Activated B cell treated with CpG ODN at 0.5 μM for 24 hours (primary cell): ENCODE measurements at regions not wholly inside any gene's neighbourhood (a gene's known extent, or its start where the extent isn't known, plus 50 kb on each side); places are given as distances from the start of the nearest gene placed in this dataset.

Experiments
- ATAC-seq: fragments of 200-7000 bp; cut with Tn5 transposase; one replicate; pipeline ENCODE4 v1.10.0; 2021; ENCODE audit warnings: low read depth, mild to moderate bottlenecking, moderate library complexity
- CTCF ChIA-PET: fragments of 350-600 bp; sonication (Branson Sonifier 250); formaldehyde crosslinking; loops from one replicate; lab custom pipeline; 2021; ENCODE audit warnings: antibody characterized with exemption; lab: Charles Lee
- POLR2A ChIA-PET: fragments of 350-600 bp; sonication (Branson Sonifier 250); formaldehyde crosslinking; loops from one replicate; lab custom pipeline; 2021; ENCODE audit warnings: antibody characterized with exemption; lab: Charles Lee
- DNase-seq: peaks from one replicate; pipeline ENCODE4 v3.0.0; 2022
- H3K27ac Mint-ChIP-seq: one replicate; pipeline ENCODE4 v1.8.0; 2020; ENCODE audit warnings: mixed read lengths
- H3K27me3 Mint-ChIP-seq: one replicate; pipeline ENCODE4 v1.8.0; 2021; ENCODE audit warnings: mixed read lengths
- H3K36me3 Mint-ChIP-seq: one replicate; pipeline ENCODE4 v1.8.0; 2021; ENCODE audit warnings: low read depth, mixed read lengths
- H3K4me1 Mint-ChIP-seq: one replicate; pipeline ENCODE4 v1.8.0; 2021; ENCODE audit warnings: mixed read lengths
- H3K4me3 Mint-ChIP-seq: one replicate; pipeline ENCODE4 v1.8.0; 2020; ENCODE audit warnings: mild to moderate bottlenecking, mixed read lengths
- H3K9me3 Mint-ChIP-seq: one replicate; pipeline ENCODE4 v1.8.0; 2020; ENCODE audit warnings: mixed read lengths
- intact Hi-C: fragments of 100-400 bp; cut with micrococcal nuclease; formaldehyde crosslinking; loops from one replicate; pipeline ENCODE4 v1.15.1; 2024
- TF ChIP-seq, protein P1 (sequence below): fragments of 200-600 bp; IDR thresholded peaks from one replicate; pipeline ENCODE4 v1.8.0; 2022; ENCODE audit warnings: antibody characterized with exemption, mild to moderate bottlenecking

DNA sequence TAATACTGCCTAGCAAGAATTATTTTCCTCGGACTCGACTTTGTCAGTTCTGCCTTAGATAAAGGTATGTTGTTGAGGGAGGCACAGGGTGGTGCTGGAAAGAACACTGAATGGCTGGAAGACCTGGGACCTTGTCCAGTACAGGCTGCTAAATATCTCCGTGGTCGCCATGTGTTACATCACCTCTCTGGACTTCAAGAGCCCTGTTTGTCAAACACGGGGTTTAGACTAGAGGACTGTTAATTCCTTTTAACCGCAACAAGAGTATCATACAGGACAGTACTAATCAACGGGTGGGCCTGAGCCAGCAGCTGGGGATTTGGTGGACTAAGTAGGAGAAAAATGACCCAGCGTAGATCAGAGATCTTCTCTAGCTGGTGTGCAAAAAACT, 476.3 kb downstream of the LRIG3 start:
- no peak overlapping the region for H3K4me3 Mint-ChIP-seq
- no peak overlapping the region for H3K27ac Mint-ChIP-seq
- no peak for ATAC-seq
- intact Hi-C loops = no loop called here
- H3K27me3 Mint-ChIP-seq = no peaks in the 10 kb centered on the region
- no peak for DNase-seq
- no peaks in the 10 kb centered on the region for H3K4me1 Mint-ChIP-seq
- ChIA-PET POLR2A (no interaction called here), CTCF (no interaction called here)
- no peaks in the 10 kb centered on the region for H3K36me3 Mint-ChIP-seq
- H3K9me3 Mint-ChIP-seq = peaks cover 2% of the 10 kb centered on the region
- TF ChIP-seq, protein P1, sequence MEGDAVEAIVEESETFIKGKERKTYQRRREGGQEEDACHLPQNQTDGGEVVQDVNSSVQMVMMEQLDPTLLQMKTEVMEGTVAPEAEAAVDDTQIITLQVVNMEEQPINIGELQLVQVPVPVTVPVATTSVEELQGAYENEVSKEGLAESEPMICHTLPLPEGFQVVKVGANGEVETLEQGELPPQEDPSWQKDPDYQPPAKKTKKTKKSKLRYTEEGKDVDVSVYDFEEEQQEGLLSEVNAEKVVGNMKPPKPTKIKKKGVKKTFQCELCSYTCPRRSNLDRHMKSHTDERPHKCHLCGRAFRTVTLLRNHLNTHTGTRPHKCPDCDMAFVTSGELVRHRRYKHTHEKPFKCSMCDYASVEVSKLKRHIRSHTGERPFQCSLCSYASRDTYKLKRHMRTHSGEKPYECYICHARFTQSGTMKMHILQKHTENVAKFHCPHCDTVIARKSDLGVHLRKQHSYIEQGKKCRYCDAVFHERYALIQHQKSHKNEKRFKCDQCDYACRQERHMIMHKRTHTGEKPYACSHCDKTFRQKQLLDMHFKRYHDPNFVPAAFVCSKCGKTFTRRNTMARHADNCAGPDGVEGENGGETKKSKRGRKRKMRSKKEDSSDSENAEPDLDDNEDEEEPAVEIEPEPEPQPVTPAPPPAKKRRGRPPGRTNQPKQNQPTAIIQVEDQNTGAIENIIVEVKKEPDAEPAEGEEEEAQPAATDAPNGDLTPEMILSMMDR = no peak

DNA sequence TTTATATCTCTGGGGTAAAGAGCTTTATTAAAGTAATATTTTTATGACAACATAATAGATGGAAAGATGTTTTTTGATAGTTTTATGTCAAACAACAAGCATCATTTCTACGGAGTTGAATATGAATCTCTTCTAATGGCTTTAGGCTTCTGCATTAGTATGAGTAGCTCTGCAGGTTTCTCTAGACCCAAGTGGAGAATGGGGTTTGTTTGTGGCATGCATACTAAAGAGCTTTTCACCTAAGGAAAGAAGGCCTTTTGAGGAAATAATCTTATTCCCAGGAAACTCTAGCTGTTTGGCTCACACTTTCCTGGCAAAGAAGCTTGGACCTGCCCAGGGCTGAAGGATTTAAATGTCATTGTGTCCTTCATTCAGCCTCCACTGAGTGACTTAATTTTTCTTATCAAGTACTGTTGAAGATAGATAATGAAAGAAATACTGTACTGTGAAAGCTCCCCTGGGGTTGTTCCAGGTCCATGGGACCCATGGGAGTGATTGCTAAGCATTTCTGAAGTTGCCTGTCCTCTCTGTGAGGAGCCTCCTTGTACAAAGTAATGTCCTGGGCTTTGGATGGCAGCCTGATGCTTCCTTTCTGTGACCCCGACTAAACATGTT, 469.3 kb downstream of the LRIG3 start:
- Mint-ChIP-seq H3K4me3 (no peak overlapping the region), H3K36me3 (no peaks in the 10 kb centered on the region), H3K27ac (no peak overlapping the region), H3K9me3 (no peaks in the 10 kb centered on the region), H3K4me1 (no peaks in the 10 kb centered on the region), H3K27me3 (no peaks in the 10 kb centered on the region)
- ATAC-seq (no peak), DNase-seq (no peak)
- POLR2A ChIA-PET = no interaction called here
- TF ChIP-seq, protein P1 = no peak
- CTCF ChIA-PET = no interaction called here
- intact Hi-C loops = no loop called here

DNA sequence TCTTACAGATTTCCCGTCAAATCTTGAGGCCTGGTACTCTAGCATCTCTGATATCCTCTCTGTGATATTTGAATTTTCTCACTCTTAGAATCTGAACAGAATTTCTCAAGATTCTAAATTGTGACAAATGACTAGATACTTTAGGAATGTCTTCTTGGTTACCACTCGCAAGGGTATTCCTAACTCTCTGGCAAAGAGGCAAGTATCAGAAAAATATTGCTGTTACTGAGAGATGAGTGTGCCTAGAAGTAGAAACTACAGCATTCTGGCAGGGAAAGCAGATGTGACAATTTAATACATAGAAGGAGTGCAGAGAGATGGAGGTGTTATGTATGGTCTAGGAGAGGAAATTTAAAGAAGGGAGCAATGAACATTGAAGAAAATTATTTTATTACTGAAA, 467.8 kb downstream of the LRIG3 start:
- no peak for ATAC-seq
- H3K4me1 Mint-ChIP-seq = no peaks in the 10 kb centered on the region
- CTCF ChIA-PET = no interaction called here

DNA sequence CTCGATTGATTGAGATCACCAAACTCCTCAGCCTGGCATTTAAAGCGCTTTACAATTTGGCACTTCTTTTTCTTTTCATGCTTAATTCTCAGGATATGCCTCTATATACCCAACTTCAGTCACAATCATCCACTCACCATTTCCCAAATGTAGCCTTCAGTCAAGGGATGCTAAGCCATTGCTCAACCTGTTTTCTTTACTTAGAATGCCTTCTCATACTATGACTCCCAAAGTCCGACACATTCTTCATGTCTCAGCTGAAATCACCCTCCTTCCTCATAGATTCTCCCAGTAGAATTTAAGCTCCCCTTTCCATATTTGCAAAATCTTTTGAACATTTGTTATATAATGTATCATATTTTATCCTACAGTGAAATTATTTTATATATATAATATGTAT, 467.0 kb downstream of the LRIG3 start:
- ATAC-seq = no peak
- Mint-ChIP-seq H3K36me3 (no peaks in the 10 kb centered on the region), H3K4me1 (no peaks in the 10 kb centered on the region), H3K27ac (no peak overlapping the region), H3K9me3 (no peaks in the 10 kb centered on the region), H3K27me3 (no peaks in the 10 kb centered on the region), H3K4me3 (no peak overlapping the region)
- ChIA-PET POLR2A (no interaction called here), CTCF (no interaction called here)
- no peak for DNase-seq
- TF ChIP-seq, protein P1 = no peak
- intact Hi-C loops = no loop called here

More for the DNA sequence above, 467.8 kb downstream of the LRIG3 start:
- Mint-ChIP-seq H3K36me3 (no peaks in the 10 kb centered on the region), H3K27me3 (no peaks in the 10 kb centered on the region), H3K4me3 (no peak overlapping the region), H3K27ac (no peak overlapping the region), H3K9me3 (no peaks in the 10 kb centered on the region)
- intact Hi-C loops = no loop called here
- POLR2A ChIA-PET = no interaction called here
- DNase-seq = no peak
- TF ChIP-seq, protein P1 = no peak

DNA sequence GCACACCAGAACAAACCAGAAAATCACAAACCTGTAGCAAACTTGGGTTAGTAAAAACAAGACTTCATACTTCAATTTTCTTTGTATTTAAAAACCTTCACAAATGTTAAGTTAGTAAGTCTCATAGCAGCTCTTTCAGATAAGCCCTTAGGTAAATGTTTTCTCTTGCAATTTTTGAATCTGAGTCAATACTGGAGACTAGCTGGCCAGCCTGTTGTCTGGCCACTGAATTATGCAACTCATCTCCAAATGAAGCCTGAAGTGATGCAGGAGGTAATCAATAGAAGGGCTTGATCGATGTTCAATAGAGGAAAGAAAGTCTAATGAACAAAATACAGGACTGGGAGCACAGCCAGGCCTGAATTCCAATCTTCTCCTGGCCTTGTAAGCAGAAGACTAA, 465.2 kb downstream of the LRIG3 start:
- no peak overlapping the region for H3K4me3 Mint-ChIP-seq
- intact Hi-C loops = no loop called here
- TF ChIP-seq, protein P1 = no peak
- H3K36me3 Mint-ChIP-seq = no peaks in the 10 kb centered on the region
- ChIA-PET POLR2A (no interaction called here), CTCF (no interaction called here)
- ATAC-seq (no peak), DNase-seq (no peak)
- H3K27ac Mint-ChIP-seq = no peak overlapping the region
- no peaks in the 10 kb centered on the region for H3K9me3 Mint-ChIP-seq
- peaks cover 2% of the 10 kb centered on the region for H3K27me3 Mint-ChIP-seq
- no peaks in the 10 kb centered on the region for H3K4me1 Mint-ChIP-seq
